IPS-NIHi11 (cell line): ENCODE measurements at regions not wholly inside any gene's neighbourhood (a gene's known extent, or its start where the extent isn't known, plus 50 kb on each side); places are given as distances from the start of the nearest gene placed in this dataset.
"Not testable (repeated sequence)": the region's sequence is repeated elsewhere in the genome, so short reads cannot be mapped to it uniquely, and the experiment has no call there.

Experiments
- DNase-seq: peaks from one replicate; pipeline ENCODE4 v3.0.0; 2012; ENCODE audit warnings: mixed read lengths, low spot score

GRCh38 chr11:23257088-23257487 is 396.8 kb upstream of the CCDC179 start:
- DNase-seq, result no peak

DNA sequence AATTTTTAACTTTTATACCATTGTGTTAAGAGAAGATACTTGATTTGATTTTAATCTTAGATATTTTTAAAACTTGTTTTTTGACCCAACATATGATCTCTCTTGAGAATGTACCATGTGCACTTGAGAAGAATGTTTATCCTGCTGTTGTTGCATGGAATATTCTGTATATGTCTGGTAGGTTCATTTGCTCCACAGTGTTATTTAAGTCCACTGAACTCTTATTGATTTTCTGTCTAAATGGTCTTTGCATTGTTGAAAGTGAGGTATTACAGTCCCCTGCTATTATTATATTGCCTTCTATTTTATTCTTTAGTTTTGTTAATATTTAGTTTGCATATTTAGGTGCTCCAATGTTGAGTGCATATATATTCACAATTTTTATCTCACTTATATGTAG is 397.3 kb upstream of the CCDC179 start:
- DNase-seq, result no peak

DNA sequence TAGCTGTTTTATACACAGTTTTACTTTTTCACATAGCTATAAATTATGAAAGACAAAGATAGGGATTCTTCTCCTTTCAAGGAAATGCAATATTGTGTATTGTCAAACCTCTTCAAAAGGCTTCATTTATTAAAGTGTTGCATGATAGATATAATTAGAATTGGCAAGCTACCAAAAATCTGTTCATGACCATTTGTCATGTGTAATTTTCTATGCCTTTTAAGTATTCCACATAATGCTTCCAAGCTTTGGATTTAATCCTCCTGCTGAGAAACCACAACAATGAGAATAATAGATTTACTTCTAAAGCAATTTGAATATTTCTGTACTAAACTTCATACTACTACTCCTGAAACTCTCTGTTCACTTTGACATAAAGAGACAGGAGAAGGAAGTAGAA is 403.2 kb upstream of the CCDC179 start:
- DNase-seq, result no peak

- DNase-seq, result no peak
These were observed 411.8 kb upstream of the CCDC179 start for GRCh38 chr11:23272095-23272494.

DNA sequence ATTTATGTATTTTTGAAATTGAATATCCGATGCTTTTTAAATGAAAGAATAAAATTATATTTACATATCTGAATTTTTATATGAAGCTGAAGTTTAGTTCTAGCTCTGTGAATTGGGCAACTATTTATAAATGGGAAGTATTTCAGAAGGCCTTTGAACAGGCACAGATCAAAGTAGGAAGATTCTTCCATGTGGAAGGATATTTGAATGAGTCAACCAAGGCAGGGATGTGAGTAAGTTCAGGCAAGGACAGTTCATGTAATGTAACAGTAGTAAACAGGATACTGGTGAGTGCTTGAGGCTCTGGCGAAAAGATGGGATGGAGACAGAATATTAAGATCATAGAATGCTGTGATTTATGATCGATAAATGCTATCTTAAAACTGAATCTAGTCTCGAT is 417.8 kb upstream of the CCDC179 start:
- DNase-seq, result no peak

DNA sequence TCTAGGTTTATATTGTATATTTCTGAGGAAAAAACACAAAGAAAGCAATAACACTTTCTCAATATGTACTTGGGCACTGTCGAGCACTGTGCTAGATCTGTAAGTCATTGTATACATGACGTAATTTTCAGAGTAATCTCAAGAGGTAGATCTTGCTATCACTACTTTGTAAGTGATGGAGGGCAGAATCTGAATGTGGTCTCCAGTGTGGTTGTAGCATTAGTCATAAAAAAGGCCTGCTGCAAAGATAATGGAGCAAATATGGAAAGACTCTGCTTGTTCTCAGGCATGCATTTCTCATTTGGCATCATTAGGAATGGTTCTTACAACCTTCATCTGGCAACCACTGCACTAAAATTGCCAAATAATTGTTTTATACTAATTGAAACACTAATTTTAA is 419.8 kb upstream of the CCDC179 start:
- no peak for DNase-seq

DNA sequence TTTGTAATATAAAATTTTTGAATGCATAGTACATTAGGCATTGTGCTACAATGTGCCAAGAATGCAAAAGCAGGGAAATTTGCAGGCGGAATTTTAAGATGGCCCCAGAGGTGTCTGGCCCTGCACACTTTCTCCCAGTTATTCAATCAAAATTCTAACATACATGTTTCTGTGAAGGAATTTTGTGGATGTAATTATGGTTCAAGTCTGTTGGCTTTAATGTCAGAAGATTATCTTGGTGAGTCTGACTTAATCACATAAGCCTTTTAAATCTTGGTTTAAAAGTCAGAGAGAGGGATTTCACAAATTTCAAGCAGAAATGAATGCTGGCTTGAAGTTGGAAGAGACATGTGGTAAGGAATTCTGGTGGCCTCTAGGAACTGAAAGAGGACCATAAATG is 423.4 kb upstream of the CCDC179 start:
- no peak for DNase-seq

- no peak for DNase-seq
These were observed 424.4 kb upstream of the CCDC179 start for GRCh38 chr11:23284631-23285030.

GRCh38 chr11:23288003-23288783 is 427.9 kb upstream of the CCDC179 start:
- DNase-seq, result no peak

- DNase-seq, result no peak
These were observed 435.0 kb upstream of the CCDC179 start for GRCh38 chr11:23295241-23295640.

DNA sequence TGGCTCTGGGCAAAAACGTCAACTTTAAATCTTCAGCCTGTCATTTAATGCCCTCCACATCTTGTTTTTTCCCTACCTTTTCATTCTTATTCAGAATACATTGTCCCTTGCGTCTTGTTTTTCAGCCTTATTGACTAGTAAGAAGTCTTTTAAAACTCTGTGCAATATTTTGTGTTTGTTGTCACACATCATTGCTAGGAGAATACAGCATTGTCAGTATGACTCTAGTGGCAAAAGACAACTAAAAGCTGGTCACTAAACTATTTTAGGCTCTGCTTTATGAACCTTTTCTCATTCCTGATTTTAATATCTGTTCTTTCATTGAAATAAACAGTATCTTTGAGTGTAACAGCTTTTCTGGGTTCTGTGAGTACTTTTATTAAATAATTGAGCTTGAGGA is 447.8 kb upstream of the CCDC179 start:
- no peak for DNase-seq

DNA sequence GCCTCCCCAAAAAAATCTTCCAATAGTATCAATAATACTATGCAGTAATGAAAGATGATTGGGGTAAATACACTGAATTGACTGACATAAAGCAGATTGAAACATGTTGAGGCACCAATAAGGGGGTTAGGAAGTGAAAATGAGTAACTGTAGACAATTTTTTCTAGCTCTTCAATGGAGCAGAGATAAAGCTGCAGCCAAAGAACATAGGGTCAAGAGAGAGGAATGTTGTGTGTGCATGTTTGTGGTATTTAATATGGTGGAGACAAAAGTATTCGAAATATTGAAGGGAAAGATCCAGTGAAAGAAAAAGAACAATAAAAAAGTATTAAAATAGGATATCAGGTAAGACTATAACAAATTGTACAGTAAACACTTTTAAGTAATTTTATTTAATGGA is 450.0 kb upstream of the CCDC179 start:
- no peak for DNase-seq

DNA sequence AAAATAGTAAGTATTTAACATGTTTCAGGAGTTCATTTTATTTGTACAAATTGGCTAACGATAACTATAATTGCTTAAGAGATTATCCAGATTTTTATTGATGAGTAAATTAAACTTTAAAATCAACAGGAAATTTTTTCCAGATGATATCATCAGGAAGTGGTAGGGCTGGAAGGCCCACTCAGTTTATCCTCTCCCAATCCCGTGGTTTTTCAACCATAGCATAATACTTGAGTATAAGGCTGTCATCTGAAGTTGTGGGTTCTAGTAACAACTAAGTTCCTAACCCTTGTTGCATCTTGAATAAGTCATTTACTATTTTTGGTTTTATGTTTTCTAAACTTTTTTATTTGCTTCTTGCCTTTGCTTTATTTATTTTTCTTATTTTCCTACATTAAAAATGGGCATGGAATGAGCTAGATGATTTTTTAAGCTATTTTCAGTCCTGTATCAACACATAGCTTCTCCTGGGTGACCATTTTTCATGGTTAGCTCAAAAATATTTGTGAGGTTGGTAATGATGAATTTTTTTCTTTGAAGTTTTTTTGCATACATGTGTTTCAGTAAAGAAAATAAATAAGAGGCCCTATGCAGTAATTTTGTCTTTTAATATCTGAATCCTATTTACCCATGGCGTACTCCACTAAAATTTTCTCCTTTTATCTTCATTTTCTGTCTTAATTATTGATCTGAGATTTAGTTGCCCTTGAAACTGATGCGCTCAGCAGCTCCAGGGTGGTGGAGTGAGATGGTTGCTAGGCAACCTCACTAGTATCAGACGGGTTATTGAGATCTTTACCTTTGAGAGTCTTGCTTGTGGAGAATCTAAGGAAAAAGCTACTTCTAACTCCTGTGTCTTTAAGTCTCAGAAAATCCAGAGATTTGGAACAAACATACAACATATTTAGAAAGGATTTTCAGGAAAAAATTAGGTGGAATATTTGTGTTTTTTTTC is 452.0 kb upstream of the CCDC179 start:
- peak; percentile 24 for DNase-seq

DNA sequence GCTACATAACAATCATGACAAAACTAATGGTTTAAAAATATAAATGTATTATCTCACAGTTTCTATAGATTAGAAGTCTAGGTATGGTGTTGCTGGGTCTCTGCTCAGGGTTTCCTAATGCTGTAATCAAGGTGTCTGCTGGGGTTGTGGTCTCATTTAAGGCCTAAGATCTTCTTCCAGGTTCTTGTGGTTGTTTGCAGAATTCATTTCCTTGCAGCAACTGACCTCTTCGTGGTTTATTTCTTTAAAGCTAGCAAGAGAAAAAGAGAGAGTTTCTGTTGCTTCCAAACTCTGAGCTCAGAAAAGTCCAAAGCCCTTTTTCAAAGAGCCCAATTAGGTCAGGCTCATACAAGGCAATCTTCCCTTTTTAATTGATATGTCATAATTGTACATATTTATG is 452.7 kb upstream of the CCDC179 start:
- DNase-seq, result no peak

DNA sequence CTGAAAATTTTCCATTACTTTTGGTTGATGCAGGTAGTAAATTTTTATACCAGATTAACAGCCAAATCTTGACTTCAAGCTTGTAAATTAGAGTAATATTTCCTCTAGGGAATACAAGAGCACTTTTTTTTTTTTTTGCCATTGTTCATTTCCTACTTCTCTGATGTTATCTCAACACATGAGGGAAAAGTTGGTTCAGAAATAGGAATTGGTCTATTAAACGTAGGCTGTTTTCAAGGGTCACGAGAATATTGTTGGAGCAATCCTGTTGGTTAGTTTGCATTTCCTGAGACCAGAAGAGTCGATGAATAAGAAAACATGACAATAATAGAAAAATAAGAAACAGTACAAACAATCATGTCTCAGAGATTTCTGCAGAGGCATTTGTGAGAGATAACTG is 453.9 kb upstream of the CCDC179 start:
- no peak for DNase-seq

DNA sequence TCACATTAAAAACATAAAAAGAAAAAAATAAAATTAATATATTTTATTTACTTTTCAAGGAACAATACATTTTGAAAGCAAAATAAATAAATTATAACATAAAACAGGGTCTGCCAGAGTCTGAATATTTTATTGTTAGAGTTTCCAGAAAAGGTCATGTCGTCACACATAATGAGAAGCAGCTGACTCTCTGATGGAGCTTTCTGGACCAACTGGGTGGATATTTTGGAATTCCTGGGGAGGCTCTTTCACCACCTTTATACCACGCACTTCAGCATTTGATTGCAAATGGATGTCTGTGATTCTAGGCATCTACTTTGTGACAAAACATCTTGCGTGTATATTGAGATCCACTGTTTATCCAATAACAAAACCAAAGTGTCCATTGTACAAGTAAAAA is 455.0 kb upstream of the CCDC179 start:
- DNase-seq, result no peak

DNA sequence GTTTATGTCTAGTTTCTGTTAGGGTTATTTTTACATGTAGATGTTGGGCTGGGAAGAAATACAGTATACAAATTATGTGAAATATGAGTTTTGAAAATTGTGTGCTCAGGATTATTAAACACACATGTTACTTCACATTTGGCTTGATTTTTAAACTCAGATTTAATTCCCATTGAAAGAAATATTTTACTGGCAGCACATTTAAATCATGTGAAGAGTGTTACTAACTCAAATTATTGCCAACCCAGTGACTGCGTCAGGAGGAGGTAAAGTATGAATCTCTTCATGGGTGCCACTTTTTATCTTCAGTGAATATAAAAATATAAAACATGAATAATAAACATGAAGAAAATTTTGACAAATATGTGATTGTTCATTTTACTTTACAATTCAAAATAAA is 457.5 kb upstream of the CCDC179 start:
- no peak for DNase-seq

DNA sequence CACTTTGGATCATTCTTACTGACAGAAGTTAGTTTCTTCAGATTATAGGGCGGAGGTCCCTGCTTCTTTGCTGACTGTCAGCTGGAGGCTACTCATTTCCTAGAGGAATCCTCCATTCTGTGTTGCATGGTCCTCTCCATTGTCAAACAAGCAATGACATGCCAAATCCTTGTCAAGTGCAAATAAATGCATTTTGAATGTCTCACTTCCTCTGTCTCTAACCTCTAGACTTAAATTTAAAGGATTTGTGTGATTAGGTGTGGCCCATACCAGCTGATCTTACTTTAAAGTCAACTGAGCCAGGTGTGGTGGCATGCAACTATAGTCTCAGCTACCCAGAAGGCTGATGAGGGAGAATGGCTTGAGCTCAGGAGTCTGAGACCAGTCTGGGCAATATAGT is 458.4 kb upstream of the CCDC179 start:
- no peak for DNase-seq

DNA sequence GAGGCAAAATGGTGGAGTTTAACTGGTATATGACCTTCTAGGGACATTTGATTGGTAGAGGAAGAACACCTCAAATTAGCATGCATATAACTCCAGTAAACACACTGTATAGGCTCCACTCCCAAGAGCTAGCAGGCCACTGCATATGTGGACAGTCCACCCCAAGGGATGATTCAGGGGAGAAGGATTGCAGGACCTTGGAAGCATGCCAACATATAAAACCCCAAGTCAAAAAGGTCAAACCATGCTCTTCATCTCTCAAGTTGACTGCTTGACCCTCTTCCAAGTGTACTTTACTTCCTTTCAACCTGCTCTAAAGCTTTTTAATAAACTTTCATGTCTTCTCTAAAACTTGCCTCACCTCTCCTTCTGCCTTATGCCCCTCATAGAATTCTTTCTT is 459.9 kb upstream of the CCDC179 start:
- DNase-seq, result no peak

DNA sequence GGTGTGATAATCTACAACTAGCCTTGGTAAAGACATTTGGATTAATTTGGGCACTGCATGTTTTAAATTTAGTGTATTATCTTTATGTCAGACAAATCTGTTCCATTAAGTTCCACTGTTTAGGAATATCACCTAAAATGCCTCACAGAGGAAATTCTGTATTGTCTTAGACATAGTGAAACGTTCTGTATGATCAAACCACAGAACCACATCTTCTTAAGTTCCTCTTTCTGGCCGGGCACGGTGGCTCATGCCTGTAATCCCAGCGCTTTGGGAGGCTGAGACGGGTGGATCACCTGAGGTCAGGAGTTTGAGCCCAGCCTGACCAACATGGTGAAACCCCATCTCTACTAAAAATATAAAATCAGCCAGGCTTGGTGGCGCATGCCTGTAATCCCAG is 475.3 kb upstream of the CCDC179 start:
- DNase-seq, result not testable (repeated sequence)

DNA sequence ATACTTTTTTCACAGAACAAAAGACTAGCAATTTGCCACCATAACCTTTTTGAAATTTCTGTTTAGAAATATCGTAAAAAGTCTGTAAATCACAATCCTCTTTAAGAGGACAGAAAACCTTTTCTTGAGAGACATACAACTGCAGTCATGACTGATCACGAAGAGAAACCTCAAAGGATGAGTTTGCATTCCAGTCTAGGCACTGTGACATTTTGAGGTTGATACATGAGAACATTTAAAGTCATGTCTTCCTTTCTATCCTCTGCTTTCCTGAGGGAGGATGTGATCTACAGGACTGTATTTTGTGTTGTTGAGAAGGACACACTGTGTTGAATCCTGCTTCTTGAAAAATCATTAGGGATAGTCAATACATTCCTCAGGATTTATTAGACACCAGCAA is 476.7 kb upstream of the CCDC179 start:
- no peak for DNase-seq

- no peak for DNase-seq
These were observed 493.3 kb upstream of the CCDC179 start for GRCh38 chr11:23353611-23354010.

DNA sequence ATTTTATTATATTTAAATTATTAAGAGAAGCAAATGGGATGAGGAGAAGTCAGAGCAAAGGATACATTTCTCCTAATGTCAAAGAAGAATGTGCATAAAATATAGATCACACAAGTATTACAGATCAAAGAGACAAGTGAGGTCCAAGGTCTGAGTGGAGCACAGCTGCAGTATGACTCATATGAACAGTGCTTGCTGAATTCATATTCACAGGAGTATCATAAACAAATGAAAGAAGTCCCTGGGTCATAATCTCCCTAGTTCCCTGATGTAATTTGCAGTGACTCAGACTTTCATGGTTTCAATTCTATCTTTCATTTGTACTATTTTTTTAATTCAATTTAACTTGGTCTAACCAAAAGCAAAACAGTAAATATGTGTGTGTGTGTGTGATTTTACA is 499.0 kb upstream of the CCDC179 start:
- DNase-seq, result no peak
